ENCODE measurements at regions not wholly inside any gene's neighbourhood (a gene's known extent, or its start where the extent isn't known, plus 50 kb on each side); places are given as distances from the start of the nearest gene placed in this dataset.
"Not testable (repeated sequence)": the region's sequence is repeated elsewhere in the genome, so short reads cannot be mapped to it uniquely, and the experiment has no call there.

DNA sequence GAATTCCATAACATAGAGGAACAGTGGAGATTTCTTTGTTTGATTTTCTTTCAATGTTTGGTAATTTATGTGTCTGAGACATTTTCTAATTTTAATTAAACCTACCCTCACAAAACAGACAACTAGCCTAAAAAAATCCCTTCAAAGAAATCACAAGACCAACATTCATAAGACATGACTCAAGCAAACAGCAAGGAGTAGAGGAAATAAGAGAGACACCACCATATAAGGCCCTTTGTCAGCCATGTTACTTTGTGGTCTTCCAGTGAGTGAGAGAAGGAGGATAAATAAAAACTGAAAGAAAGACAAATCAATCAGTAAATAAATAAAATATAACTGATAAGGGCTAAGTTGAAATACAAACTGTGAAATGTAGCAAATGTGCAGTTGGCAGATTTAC, 830.8 kb upstream of the SLC39A10 start:
- no peak overlapping the region for H3K4me3 ChIP-seq (ENCODE audit: low read length)
- TF ChIP-seq ZNF274 (IDR thresholded peaks at IDR 0.05; ENCODE audit: low read depth, low read length): no peak

GRCh38 chr2:194824450-194824849, 832.6 kb upstream of the SLC39A10 start:
- no peak overlapping the region for H3K4me3 ChIP-seq (ENCODE audit: low read length)
- TF ChIP-seq ZNF274 (IDR thresholded peaks at IDR 0.05; ENCODE audit: low read depth, low read length): no peak

DNA sequence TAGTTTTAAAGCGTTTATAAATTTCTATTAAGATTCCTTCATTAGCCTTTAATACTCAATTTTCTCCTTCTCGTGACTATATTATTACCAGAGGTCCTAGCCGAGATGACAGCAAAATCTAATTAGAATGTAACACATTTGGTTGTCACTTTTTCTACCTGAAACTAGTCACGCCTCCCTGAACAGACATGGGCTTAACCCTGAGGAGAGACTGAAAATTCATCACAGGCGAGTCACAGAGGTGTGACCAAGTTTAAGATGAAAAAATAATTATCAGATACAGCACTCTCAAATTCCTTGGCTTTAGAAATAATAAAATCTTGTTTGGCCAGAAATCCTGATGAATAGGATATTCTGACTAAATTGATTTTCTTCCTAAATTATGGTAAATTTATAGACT, 834.4 kb upstream of the SLC39A10 start:
- no peak overlapping the region for H3K4me3 ChIP-seq (ENCODE audit: low read length)
- TF ChIP-seq ZNF274 (IDR thresholded peaks at IDR 0.05; ENCODE audit: low read depth, low read length): no peak

- no peak for TF ChIP-seq ZNF274 (IDR thresholded peaks at IDR 0.05; ENCODE audit: low read depth, low read length)
Measured at GRCh38 chr2:194822097-194822496, 834.9 kb upstream of the SLC39A10 start.

GRCh38 chr2:194819367-194819766, 837.7 kb upstream of the SLC39A10 start:
- no peak for TF ChIP-seq ZNF274 (IDR thresholded peaks at IDR 0.05; ENCODE audit: low read depth, low read length)
- H3K4me3 ChIP-seq (ENCODE audit: low read length): no peak overlapping the region

More at GRCh38 chr2:194822097-194822496, 834.9 kb upstream of the SLC39A10 start:
- no peak overlapping the region for H3K4me3 ChIP-seq (ENCODE audit: low read length)

GRCh38 chr2:194815475-194815874, 841.6 kb upstream of the SLC39A10 start:
- no peak for TF ChIP-seq ZNF274 (IDR thresholded peaks at IDR 0.05; ENCODE audit: low read depth, low read length)
- no peak overlapping the region for H3K4me3 ChIP-seq (ENCODE audit: low read length)

DNA sequence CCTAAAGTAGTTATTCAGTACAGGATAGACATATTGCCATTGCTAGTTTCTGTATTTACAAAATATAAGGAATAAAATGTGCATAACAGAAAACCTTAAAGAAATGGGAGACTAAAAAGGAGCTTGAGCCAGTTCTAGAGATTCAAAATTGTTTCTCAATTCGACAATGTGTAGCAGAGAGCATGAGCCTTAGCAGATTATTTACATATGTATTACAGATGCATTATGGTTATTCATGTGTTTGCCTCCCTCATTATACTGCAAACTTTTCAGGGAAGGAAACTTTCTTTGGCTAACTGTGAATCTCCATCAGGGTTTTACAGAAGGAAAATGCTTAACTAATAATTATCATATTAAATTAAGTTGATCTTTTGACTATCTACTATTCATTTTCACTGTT, 854.4 kb upstream of the SLC39A10 start:
- no peak for TF ChIP-seq ZNF274 (IDR thresholded peaks at IDR 0.05; ENCODE audit: low read depth, low read length)

GRCh38 chr2:194787071-194787470, 870.0 kb upstream of the SLC39A10 start:
- not testable (repeated sequence) for H3K4me3 ChIP-seq (ENCODE audit: low read length)

More for the DNA sequence above, 854.4 kb upstream of the SLC39A10 start:
- H3K4me3 ChIP-seq (ENCODE audit: low read length): no peak overlapping the region

DNA sequence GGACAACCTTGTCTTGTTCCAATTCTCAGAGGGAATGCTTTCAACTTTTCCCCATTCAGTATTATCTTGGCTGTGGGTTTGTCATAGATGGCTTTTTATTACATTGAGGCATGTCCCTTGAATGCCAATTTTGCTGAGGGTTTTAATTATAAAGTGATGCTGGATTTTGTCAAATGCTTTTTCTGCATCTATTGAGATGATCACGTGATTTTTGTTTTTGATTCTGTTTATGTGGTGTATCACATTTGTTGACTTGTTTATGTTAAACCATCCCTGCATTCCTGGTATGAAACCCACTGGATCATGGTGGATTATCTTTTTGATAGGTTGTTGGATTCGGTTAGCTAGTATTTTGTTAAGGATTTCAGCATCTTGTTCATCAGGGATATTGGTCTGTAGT, 885.6 kb upstream of the SLC39A10 start:
- not testable (repeated sequence) for H3K4me3 ChIP-seq (ENCODE audit: low read length)

- H3K4me3 ChIP-seq (ENCODE audit: low read length): no peak overlapping the region
- TF ChIP-seq ZNF274 (IDR thresholded peaks at IDR 0.05; ENCODE audit: low read depth, low read length): no peak
Measured at GRCh38 chr2:194769030-194769429, 888.0 kb upstream of the SLC39A10 start.

DNA sequence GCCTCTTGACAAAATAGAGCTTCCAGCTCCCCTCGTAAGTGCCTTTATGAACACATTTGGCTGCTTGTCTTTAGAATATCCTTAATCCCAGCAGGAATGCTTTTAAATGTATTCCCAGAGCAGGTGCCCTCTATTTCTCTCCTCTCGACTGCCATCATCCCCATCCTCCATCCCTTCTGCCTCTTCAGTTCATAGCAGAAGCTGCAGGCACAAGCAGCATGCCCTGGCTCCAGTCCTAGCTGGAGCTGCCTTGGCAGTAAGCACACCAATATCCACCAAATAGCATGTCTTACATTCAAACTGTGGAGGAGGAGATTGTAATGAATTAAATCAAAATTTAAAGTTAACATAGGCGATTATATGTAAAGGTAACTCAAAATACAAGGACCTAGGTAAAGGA, 891.3 kb upstream of the SLC39A10 start:
- no peak overlapping the region for H3K4me3 ChIP-seq (ENCODE audit: low read length)
- TF ChIP-seq ZNF274 (IDR thresholded peaks at IDR 0.05; ENCODE audit: low read depth, low read length): no peak

GRCh38 chr2:194750926-194751325, 906.1 kb upstream of the SLC39A10 start:
- no peak for TF ChIP-seq ZNF274 (IDR thresholded peaks at IDR 0.05; ENCODE audit: low read depth, low read length)
- H3K4me3 ChIP-seq (ENCODE audit: low read length): no peak overlapping the region

DNA sequence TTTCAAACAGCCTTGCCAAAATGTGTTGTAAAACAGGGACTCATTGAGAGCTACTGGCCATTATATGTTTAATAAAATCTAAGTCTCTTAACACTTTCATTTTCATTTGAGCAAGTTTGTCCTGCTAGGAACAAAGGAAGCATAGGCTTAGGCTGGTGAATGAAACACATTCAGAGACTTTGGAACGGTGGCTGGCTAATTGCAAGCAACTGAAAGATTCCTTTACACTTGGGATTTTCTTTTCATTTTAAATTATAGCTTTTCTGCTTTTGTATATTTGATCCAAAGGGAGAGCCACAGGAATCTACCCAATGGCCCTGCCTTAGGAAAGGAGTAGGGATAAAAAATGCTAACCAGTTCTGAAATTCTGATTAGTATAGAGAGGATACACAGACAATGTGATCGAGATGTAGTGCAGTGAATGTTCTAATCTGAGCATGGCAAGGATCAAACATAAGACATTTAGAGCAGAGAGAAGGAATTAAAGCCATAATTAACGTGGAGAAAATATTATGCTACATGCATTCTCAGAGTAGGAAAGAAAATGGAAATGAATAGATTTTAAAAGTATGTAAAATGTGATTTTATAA, 911.4 kb upstream of the SLC39A10 start:
- TF ChIP-seq ZNF274 (IDR thresholded peaks at IDR 0.05; ENCODE audit: low read depth, low read length): no peak
- no peak overlapping the region for H3K4me3 ChIP-seq (ENCODE audit: low read length)

DNA sequence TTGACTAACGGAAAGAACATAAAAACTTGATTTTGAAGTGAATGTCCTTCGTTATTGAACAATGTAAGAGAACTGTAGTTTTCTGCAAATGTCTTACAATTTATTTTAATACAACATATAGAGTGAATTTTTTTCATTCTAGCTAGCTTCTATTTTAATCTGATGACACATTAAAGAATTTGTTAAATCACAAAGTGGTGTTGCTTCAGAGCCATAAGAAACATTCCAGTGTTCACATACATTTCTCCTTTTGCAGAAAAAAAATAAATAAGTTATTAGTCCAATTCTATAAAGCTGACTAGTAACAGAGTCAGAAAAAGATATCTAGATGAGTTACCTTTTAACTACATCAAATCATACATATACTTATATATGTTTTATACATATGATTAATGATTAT, 914.3 kb upstream of the SLC39A10 start:
- H3K4me3 ChIP-seq (ENCODE audit: low read length): no peak overlapping the region
- no peak for TF ChIP-seq ZNF274 (IDR thresholded peaks at IDR 0.05; ENCODE audit: low read depth, low read length)

DNA sequence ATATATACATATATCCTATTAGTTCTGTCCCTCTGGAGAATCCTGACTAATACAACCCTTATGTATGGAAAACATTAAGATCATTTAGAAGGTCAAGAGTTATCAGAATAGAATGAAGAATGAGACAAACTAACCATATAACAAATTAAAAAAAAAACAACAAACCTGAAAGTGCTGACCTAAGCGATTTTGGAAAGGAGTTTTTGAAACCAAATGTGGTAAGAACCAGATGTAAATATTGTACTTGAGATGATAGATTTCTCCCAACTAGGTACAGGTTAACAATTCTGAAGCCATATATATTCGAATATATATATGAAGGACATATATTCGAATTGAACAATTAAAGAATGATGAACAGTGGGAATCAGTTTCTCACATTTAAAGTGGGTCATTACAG, 917.8 kb upstream of the SLC39A10 start:
- H3K4me3 ChIP-seq (ENCODE audit: low read length): no peak overlapping the region
- TF ChIP-seq ZNF274 (IDR thresholded peaks at IDR 0.05; ENCODE audit: low read depth, low read length): no peak

DNA sequence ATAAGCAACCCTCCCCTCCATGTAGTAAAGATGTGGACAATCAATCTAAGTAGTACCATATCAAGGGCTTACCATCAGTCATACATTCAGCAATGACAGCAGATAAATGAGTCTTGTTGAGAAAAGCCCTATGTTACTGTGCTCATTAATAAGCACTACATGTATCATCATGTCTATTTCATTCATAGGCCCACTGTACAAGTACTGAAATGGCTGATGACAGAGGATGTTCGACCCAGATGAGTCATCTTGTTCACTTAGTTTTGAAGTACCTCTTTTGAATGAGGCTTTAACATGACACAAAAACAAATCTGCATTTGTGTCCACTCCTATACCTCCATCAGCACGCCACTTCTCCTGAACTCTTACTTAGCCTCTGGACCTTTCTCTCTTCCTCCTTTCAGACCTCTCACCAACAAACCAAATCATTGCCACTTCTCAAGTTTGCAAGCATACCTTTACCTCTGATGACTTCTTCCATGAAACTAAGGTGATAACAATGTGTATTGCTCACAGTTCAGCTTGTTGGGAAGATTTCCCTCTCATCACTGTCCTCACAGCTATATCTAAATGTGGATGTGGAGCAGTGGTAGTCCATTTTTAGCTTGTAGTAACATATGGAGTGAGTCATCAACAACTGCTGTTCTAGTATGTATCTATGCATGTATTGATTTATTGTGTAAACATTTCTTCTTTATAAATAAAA, 921.0 kb upstream of the SLC39A10 start:
- H3K4me3 ChIP-seq (ENCODE audit: low read length): no peak overlapping the region
- TF ChIP-seq ZNF274 (IDR thresholded peaks at IDR 0.05; ENCODE audit: low read depth, low read length): no peak
